GM13976 (cell line): ENCODE measurements at regions not wholly inside any gene's neighbourhood (a gene's known extent, or its start where the extent isn't known, plus 50 kb on each side); places are given as distances from the start of the nearest gene placed in this dataset.

Experiments
- DNase-seq: peaks from one replicate; pipeline ENCODE4 v3.0.0; 2012; ENCODE audit warnings: low spot score
- CTCF ChIP-seq: IDR thresholded peaks from 2 replicates; pipeline ENCODE4 v1.5.1; 2012; ENCODE audit warnings: borderline replicate concordance, mild to moderate bottlenecking; ENCODE audit not compliant: insufficient read depth; ENCODE audit errors: extremely low read depth, missing control alignments, control extremely low read depth
- in situ Hi-C: fragments of 300-500 bp; cut with MboI; formaldehyde crosslinking; loops from one replicate; pipeline ENCODE4 v1.12.0; 2022; ENCODE audit warnings: low sequenced_read_pairs, mixed read lengths, inconsistent platforms; ENCODE audit not compliant: unreplicated experiment

GRCh38 chr3:187838016-187838540, 92.8 kb upstream of the BCL6 start:
- in situ Hi-C loops = no loop called here
- no peak for TF ChIP-seq CTCF
- no peak for DNase-seq

GRCh38 chr3:187839422-187839821, 94.2 kb upstream of the BCL6 start:
- no peak for TF ChIP-seq CTCF
- no peak for DNase-seq
- in situ Hi-C loops = no loop called here

- in situ Hi-C loops = no loop called here
- no peak for DNase-seq
- no peak for TF ChIP-seq CTCF
Observed at GRCh38 chr3:187840856-187841255, 95.6 kb upstream of the BCL6 start.

GRCh38 chr3:187841560-187841959, 96.3 kb upstream of the BCL6 start:
- DNase-seq = no peak
- TF ChIP-seq CTCF = no peak
- in situ Hi-C loops = no loop called here

- in situ Hi-C loops = no loop called here
- no peak for DNase-seq
- TF ChIP-seq CTCF = no peak
Observed at GRCh38 chr3:187843654-187844053, 98.4 kb upstream of the BCL6 start.

GRCh38 chr3:187844708-187845107, 99.4 kb upstream of the BCL6 start:
- DNase-seq = no peak
- in situ Hi-C loops = no loop called here
- TF ChIP-seq CTCF = no peak

GRCh38 chr3:187845826-187846225, 100.6 kb upstream of the BCL6 start:
- no peak for DNase-seq
- in situ Hi-C loops = no loop called here
- no peak for TF ChIP-seq CTCF
